Prostate gland (tissue), 2 donors: ENCODE measurements at regions not wholly inside any gene's neighbourhood (a gene's known extent, or its start where the extent isn't known, plus 50 kb on each side); places are given as distances from the start of the nearest gene placed in this dataset.

Experiments used
- DNase-seq: peaks from one replicate; pipeline ENCODE4 v3.0.0-alpha.2; 2019; ENCODE audit warnings: low spot score
- H3K27ac ChIP-seq, 2 donors: fragments of 200-600 bp; sonication (generic); 2 replicates each; pipeline ENCODE4 v1.5.1; 2017 to 2019
- H3K27me3 ChIP-seq: fragments of 200-600 bp; sonication (generic); replicated peaks from 2 replicates; pipeline ENCODE4 v1.5.1; 2019; ENCODE audit not compliant: insufficient read depth
- H3K36me3 ChIP-seq, 2 donors: fragments of 200-600 bp; sonication (generic); 1 replicate in 1 of 2; 2 replicates in 1 of 2; pipeline versions ENCODE4 v1.5.1 to v1.8.1; 2017 to 2019
- H3K4me1 ChIP-seq: fragments of 200-600 bp; sonication (generic); replicated peaks from 2 replicates; pipeline ENCODE4 v1.5.1; 2019
- H3K4me3 ChIP-seq, 2 donors: fragments of 200-600 bp; sonication (generic); 2 replicates each; pipeline ENCODE4 v1.5.1; 2017 to 2019
- H3K9me3 ChIP-seq: fragments of 200-600 bp; sonication (generic); 2 replicates; pipeline ENCODE4 v1.5.1; 2017
- CTCF ChIP-seq, 4 experiments: fragments of 200-600 bp in 2 of 4; fragments of 450-650 bp in 2 of 4; sonication (generic) in 2 of 4; IDR thresholded peaks; 1 replicate in 3 of 4; 2 replicates in 1 of 4; pipeline ENCODE4 v1.5.1; 2016 to 2019; ENCODE audit warnings: antibody characterized with exemption in 4 of 4, mild to moderate bottlenecking in 2 of 4, moderate library complexity in 2 of 4
- POLR2A ChIP-seq: fragments of 450-650 bp; IDR thresholded peaks from one replicate; pipeline ENCODE4 v1.6.1; 2016; ENCODE audit warnings: antibody characterized with exemption, mild to moderate bottlenecking
- POLR2AphosphoS5 ChIP-seq: sonication (generic); formaldehyde crosslinking; IDR thresholded peaks from one replicate; pipeline ENCODE4 v1.6.1; 2017; ENCODE audit warnings: antibody characterized with exemption
- WGBS: methylation state at CpG from one replicate; pipeline ENCODE4 v1.1.5; 2018; 5-methylcytosine and 5-hydroxymethylcytosine counted together
- intact Hi-C: fragments of 100-400 bp; cut with DNase I; formaldehyde crosslinking; loops from one replicate; pipeline ENCODE4 v1.14.2; 2022

DNA sequence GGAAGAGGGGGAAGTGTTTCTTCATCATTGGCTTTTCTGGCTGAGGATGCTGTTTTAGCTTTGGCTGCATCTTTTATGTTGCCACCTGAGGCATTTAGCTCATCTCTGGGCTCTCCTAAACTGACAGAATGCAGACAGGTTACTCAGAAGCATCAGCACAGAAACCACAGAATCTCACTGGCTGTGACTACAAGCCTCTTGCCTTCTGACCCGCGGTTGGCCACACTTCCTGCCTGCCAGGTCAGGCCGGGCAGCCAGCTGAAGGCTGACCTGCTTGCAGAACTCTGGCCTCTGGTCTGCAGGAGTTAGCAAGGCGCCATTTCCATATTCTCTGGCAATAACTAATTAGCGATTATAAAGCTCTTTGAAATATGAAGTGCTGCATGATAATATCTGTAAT, 366.5 kb downstream of the MID1IP1 start:
- intact Hi-C loops = no loop called here
- H3K27ac ChIP-seq = no peak overlapping the region
- 68% methylated on average over 5 of the region's 5 CpGs for WGBS
- H3K9me3 ChIP-seq = no peaks in the 10 kb centered on the region
- no peaks in the 10 kb centered on the region for H3K27me3 ChIP-seq
- H3K4me1 ChIP-seq = no peaks in the 10 kb centered on the region
- TF ChIP-seq POLR2AphosphoS5 = no peak
- TF ChIP-seq CTCF (IDR thresholded peaks at IDR 0.05) = no peak
- no peak for TF ChIP-seq POLR2A
- H3K4me3 ChIP-seq = no peak overlapping the region
- H3K36me3 ChIP-seq = no peaks in the 10 kb centered on the region
- DNase-seq = no peak

- DNase-seq = no peak
- no peak overlapping the region for H3K4me3 ChIP-seq
- no peaks in the 10 kb centered on the region for H3K36me3 ChIP-seq
- no peak overlapping the region for H3K27ac ChIP-seq
- no peaks in the 10 kb centered on the region for H3K27me3 ChIP-seq
- intact Hi-C loops = no loop called here
- 88% methylated on average over 11 of the region's 11 CpGs for WGBS
- H3K9me3 ChIP-seq = no peaks in the 10 kb centered on the region
- no peaks in the 10 kb centered on the region for H3K4me1 ChIP-seq
- TF ChIP-seq CTCF (IDR thresholded peaks at IDR 0.05) (no peak), POLR2AphosphoS5 (no peak), POLR2A (no peak)
Measured at GRCh38 chrX:39168609-39169008, 367.4 kb downstream of the MID1IP1 start.

DNA sequence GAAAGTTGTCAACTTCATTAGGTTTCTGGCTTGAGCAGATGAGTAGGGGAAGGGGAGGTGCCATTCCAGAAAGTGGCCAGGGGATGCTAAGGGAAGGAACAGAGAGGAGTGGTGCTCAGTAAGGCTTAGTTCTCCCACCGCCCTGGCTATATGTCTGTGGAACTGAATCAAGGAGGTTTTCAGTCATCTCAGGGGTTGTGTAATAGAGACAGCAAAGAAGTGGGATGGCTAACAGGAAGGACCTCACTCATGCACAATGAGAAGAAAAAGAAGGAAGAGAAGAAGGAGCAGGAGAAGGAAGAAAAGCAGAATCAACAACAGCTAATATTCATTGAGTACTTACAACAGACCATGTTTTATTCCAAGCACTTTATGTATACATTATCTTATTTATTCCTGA, 368.7 kb downstream of the MID1IP1 start:
- WGBS = 100% methylated on average over 1 of the region's 1 CpG

DNA sequence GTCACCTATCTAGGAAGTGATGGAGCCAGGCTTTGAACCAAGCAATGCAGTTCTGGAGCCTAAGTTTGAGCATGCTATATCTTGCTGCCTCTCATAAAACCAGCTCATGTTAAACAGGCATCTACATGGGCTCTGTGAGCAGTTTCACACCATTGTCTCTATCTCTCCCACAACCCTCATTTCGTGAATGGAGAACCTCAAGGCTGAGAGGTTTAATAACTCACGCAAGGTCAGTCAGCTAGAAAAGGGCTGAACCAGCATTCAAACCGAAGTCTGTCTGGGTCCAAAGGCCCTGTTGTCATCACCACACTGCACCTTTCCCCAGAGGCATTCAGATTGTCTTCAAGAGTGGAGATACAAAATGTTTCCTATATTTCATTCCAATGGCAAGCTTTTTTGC, 369.2 kb downstream of the MID1IP1 start:
- no peak for TF ChIP-seq CTCF (IDR thresholded peaks at IDR 0.05)
- no peak for TF ChIP-seq POLR2A
- TF ChIP-seq POLR2AphosphoS5 = no peak

More for the DNA sequence above, 368.7 kb downstream of the MID1IP1 start:
- no peak overlapping the region for H3K27ac ChIP-seq
- intact Hi-C loops = no loop called here
- TF ChIP-seq POLR2A = no peak
- TF ChIP-seq POLR2AphosphoS5 = no peak
- TF ChIP-seq CTCF (IDR thresholded peaks at IDR 0.05) = no peak
- H3K4me1 ChIP-seq = no peaks in the 10 kb centered on the region
- DNase-seq = no peak
- no peaks in the 10 kb centered on the region for H3K9me3 ChIP-seq
- H3K4me3 ChIP-seq = no peak overlapping the region
- H3K36me3 ChIP-seq = no peaks in the 10 kb centered on the region
- H3K27me3 ChIP-seq = no peaks in the 10 kb centered on the region

GRCh38 chrX:39171686-39172085, 370.4 kb downstream of the MID1IP1 start:
- Histone ChIP-seq H3K4me3 (no peak overlapping the region), H3K36me3 (no peaks in the 10 kb centered on the region), H3K27ac (no peak overlapping the region), H3K9me3 (no peaks in the 10 kb centered on the region), H3K4me1 (no peaks in the 10 kb centered on the region), H3K27me3 (no peaks in the 10 kb centered on the region)
- intact Hi-C loops = no loop called here
- no peak for TF ChIP-seq CTCF (IDR thresholded peaks at IDR 0.05)
- TF ChIP-seq POLR2AphosphoS5 = no peak
- TF ChIP-seq POLR2A = no peak
- 100% methylated on average over 3 of the region's 3 CpGs for WGBS
- no peak for DNase-seq

More for the DNA sequence above, 369.2 kb downstream of the MID1IP1 start:
- H3K27ac ChIP-seq = no peak overlapping the region
- WGBS = 100% methylated on average over 3 of the region's 3 CpGs
- H3K27me3 ChIP-seq = no peaks in the 10 kb centered on the region
- H3K4me3 ChIP-seq = no peak overlapping the region
- H3K4me1 ChIP-seq = no peaks in the 10 kb centered on the region
- H3K9me3 ChIP-seq = no peaks in the 10 kb centered on the region
- intact Hi-C loops = no loop called here
- no peak for DNase-seq
- H3K36me3 ChIP-seq = no peaks in the 10 kb centered on the region
